Naive thymus-derived CD8-positive, alpha-beta T cell (primary cell): ENCODE measurements at regions not wholly inside any gene's neighbourhood (a gene's known extent, or its start where the extent isn't known, plus 50 kb on each side); places are given as distances from the start of the nearest gene placed in this dataset.

ENCODE experiments used
- ATAC-seq, 2 donors: fragments of 150-1000 bp; cut with Tn5 transposase in 1 of 2; sonication (Bioruptor Pico), chemical (Tn5 transposase) in 1 of 2; 1 replicate in 1 of 2; 2 replicates in 1 of 2; pipeline ENCODE4 v1.10.0; 2021; ENCODE audit warnings: mild to moderate bottlenecking in 2 of 2, moderate library complexity in 2 of 2
- POLR2A ChIA-PET: fragments of 350-600 bp; sonication (Branson Sonifier 250); formaldehyde crosslinking; loops from one replicate; lab custom pipeline; 2021; ENCODE audit warnings: antibody characterized with exemption; lab: Charles Lee
- DNase-seq, 10 donors: peaks; one replicate each; pipeline versions ENCODE4 v3.0.0 to v3.0.0-alpha.2; 2020 to 2022
- H3K27ac Mint-ChIP-seq, 10 donors: one replicate each; pipeline ENCODE4 v1.8.0; 2020 to 2022; ENCODE audit warnings: mild to moderate bottlenecking in 10 of 10, mixed read lengths in 10 of 10, moderate library complexity in 4 of 10, inconsistent platforms in 1 of 10
- H3K27me3 Mint-ChIP-seq, 5 donors: one replicate each; pipeline ENCODE4 v1.8.0; 2021 to 2022; ENCODE audit warnings: mixed read lengths in 5 of 5
- H3K36me3 Mint-ChIP-seq, 3 donors: one replicate each; pipeline ENCODE4 v1.8.0; 2020 to 2022; ENCODE audit warnings: mixed read lengths in 3 of 3, mild to moderate bottlenecking in 2 of 3, inconsistent platforms in 1 of 3
- H3K4me1 Mint-ChIP-seq, 4 donors: one replicate each; pipeline ENCODE4 v1.8.0; 2021 to 2022; ENCODE audit warnings: mixed read lengths in 4 of 4
- H3K4me3 Mint-ChIP-seq, 10 donors: one replicate each; pipeline ENCODE4 v1.8.0; 2020 to 2022; ENCODE audit warnings: mild to moderate bottlenecking in 10 of 10, mixed read lengths in 10 of 10, moderate library complexity in 6 of 10, inconsistent platforms in 1 of 10
- H3K9me3 Mint-ChIP-seq, 9 donors: one replicate each; pipeline ENCODE4 v1.8.0; 2020 to 2022; ENCODE audit warnings: mixed read lengths in 9 of 9, mild to moderate bottlenecking in 3 of 9, inconsistent platforms in 1 of 9, moderate library complexity in 1 of 9

- Mint-ChIP-seq H3K27ac (no peak overlapping the region), H3K27me3 (no peaks in the 10 kb centered on the region), H3K4me3 (no peak overlapping the region), H3K4me1 (no peaks in the 10 kb centered on the region), H3K36me3 (no peaks in the 10 kb centered on the region), H3K9me3 (peaks cover 0 to 9% (median 0%) of the 10 kb centered on the region in 9 donors)
- POLR2A ChIA-PET, result no interaction called here
- DNase-seq (no peak), ATAC-seq (no peak)
These were observed 180.3 kb upstream of the TENM3 start for GRCh38 chr4:182062936-182063335.

GRCh38 chr4:182063651-182064050 is 179.6 kb upstream of the TENM3 start:
- POLR2A ChIA-PET, result no interaction called here
- no peaks in the 10 kb centered on the region for H3K4me1 Mint-ChIP-seq
- DNase-seq (no peak), ATAC-seq (no peak)
- no peaks in the 10 kb centered on the region for H3K27me3 Mint-ChIP-seq
- no peaks in the 10 kb centered on the region for H3K36me3 Mint-ChIP-seq
- H3K9me3 Mint-ChIP-seq, result peaks cover 0 to 6% (median 0%) of the 10 kb centered on the region in 9 donors
- no peak overlapping the region for H3K27ac Mint-ChIP-seq
- H3K4me3 Mint-ChIP-seq, result no peak overlapping the region

- H3K4me3 Mint-ChIP-seq, result no peak overlapping the region
- no peak overlapping the region for H3K27ac Mint-ChIP-seq
- ATAC-seq (no peak), DNase-seq (no peak)
- no peaks in the 10 kb centered on the region for H3K36me3 Mint-ChIP-seq
- no peaks in the 10 kb centered on the region for H3K4me1 Mint-ChIP-seq
- peaks cover 0 to 6% (median 0%) of the 10 kb centered on the region in 9 donors for H3K9me3 Mint-ChIP-seq
- POLR2A ChIA-PET, result no interaction called here
- no peaks in the 10 kb centered on the region for H3K27me3 Mint-ChIP-seq
These were observed 177.9 kb upstream of the TENM3 start for GRCh38 chr4:182065255-182065654.

GRCh38 chr4:182066037-182066436 is 177.2 kb upstream of the TENM3 start:
- no peak overlapping the region for H3K27ac Mint-ChIP-seq
- H3K4me3 Mint-ChIP-seq, result no peak overlapping the region
- no peak for ATAC-seq
- no peaks in the 10 kb centered on the region for H3K4me1 Mint-ChIP-seq
- H3K9me3 Mint-ChIP-seq, result peaks cover 0 to 9% (median 2%) of the 10 kb centered on the region in 9 donors
- DNase-seq, result no peak
- no peaks in the 10 kb centered on the region for H3K36me3 Mint-ChIP-seq
- POLR2A ChIA-PET, result no interaction called here
- H3K27me3 Mint-ChIP-seq, result peaks cover 0 to 3% (median 0%) of the 10 kb centered on the region in 5 donors

- Mint-ChIP-seq H3K4me3 (no peak overlapping the region), H3K9me3 (peaks cover 0 to 19% (median 2%) of the 10 kb centered on the region in 9 donors), H3K27ac (no peak overlapping the region), H3K27me3 (peaks cover 0 to 3% (median 0%) of the 10 kb centered on the region in 5 donors), H3K36me3 (no peaks in the 10 kb centered on the region), H3K4me1 (no peaks in the 10 kb centered on the region)
- no peak for ATAC-seq
- DNase-seq, result no peak
- POLR2A ChIA-PET, result no interaction called here
These were observed 175.4 kb upstream of the TENM3 start for GRCh38 chr4:182067828-182068227.

- Mint-ChIP-seq H3K9me3 (peaks cover 0 to 15% (median 4%) of the 10 kb centered on the region in 9 donors), H3K36me3 (no peaks in the 10 kb centered on the region), H3K4me1 (no peaks in the 10 kb centered on the region), H3K27me3 (peaks cover 0 to 3% (median 0%) of the 10 kb centered on the region in 5 donors), H3K4me3 (no peak overlapping the region), H3K27ac (no peak overlapping the region)
- ATAC-seq (no peak), DNase-seq (no peak)
- POLR2A ChIA-PET, result no interaction called here
These were observed 174.3 kb upstream of the TENM3 start for GRCh38 chr4:182068920-182069319.

GRCh38 chr4:182073278-182073677 is 169.9 kb upstream of the TENM3 start:
- ATAC-seq (no peak), DNase-seq (no peak)
- Mint-ChIP-seq H3K4me1 (no peaks in the 10 kb centered on the region), H3K27me3 (peaks cover 0 to 7% (median 0%) of the 10 kb centered on the region in 5 donors), H3K9me3 (peaks cover 0 to 34% (median 6%) of the 10 kb centered on the region in 9 donors), H3K36me3 (peaks cover 0 to 6% (median 0%) of the 10 kb centered on the region in 3 donors), H3K4me3 (no peak overlapping the region), H3K27ac (no peak overlapping the region)
- POLR2A ChIA-PET, result no interaction called here

GRCh38 chr4:182074139-182074538 is 169.1 kb upstream of the TENM3 start:
- Mint-ChIP-seq H3K4me1 (no peaks in the 10 kb centered on the region), H3K36me3 (peaks cover 0 to 6% (median 0%) of the 10 kb centered on the region in 3 donors), H3K27ac (no peak overlapping the region), H3K4me3 (no peak overlapping the region), H3K9me3 (peaks cover 0 to 34% (median 8%) of the 10 kb centered on the region in 9 donors), H3K27me3 (peaks cover 0 to 13% (median 0%) of the 10 kb centered on the region in 5 donors)
- ATAC-seq (no peak), DNase-seq (no peak)
- POLR2A ChIA-PET, result no interaction called here

- Mint-ChIP-seq H3K9me3 (peaks cover 0 to 34% (median 8%) of the 10 kb centered on the region in 9 donors), H3K4me1 (no peaks in the 10 kb centered on the region), H3K36me3 (peaks cover 0 to 6% (median 0%) of the 10 kb centered on the region in 3 donors), H3K27ac (no peak overlapping the region), H3K27me3 (peaks cover 0 to 13% (median 0%) of the 10 kb centered on the region in 5 donors), H3K4me3 (no peak overlapping the region)
- POLR2A ChIA-PET, result no interaction called here
- ATAC-seq, result no peak
- DNase-seq, result no peak
These were observed 168.4 kb upstream of the TENM3 start for GRCh38 chr4:182074810-182075209.

- peaks cover 0 to 9% (median 0%) of the 10 kb centered on the region in 5 donors for H3K27me3 Mint-ChIP-seq
- POLR2A ChIA-PET, result no interaction called here
These were observed 160.3 kb upstream of the TENM3 start for GRCh38 chr4:182082910-182083309.

GRCh38 chr4:182083671-182084410 is 159.4 kb upstream of the TENM3 start:
- ATAC-seq (no peak), DNase-seq (no peak)
- Mint-ChIP-seq H3K9me3 (peaks cover 0 to 3% (median 0%) of the 10 kb centered on the region in 9 donors), H3K4me3 (no peak overlapping the region), H3K36me3 (no peaks in the 10 kb centered on the region), H3K4me1 (no peaks in the 10 kb centered on the region), H3K27ac (no peak overlapping the region), H3K27me3 (peaks cover 0 to 4% (median 0%) of the 10 kb centered on the region in 5 donors)
- POLR2A ChIA-PET, result no interaction called here

More at GRCh38 chr4:182082910-182083309, 160.3 kb upstream of the TENM3 start:
- DNase-seq, result no peak
- Mint-ChIP-seq H3K36me3 (no peaks in the 10 kb centered on the region), H3K27ac (no peak overlapping the region), H3K4me1 (no peaks in the 10 kb centered on the region), H3K9me3 (peaks cover 0 to 3% (median 0%) of the 10 kb centered on the region in 9 donors), H3K4me3 (no peak overlapping the region)
- no peak for ATAC-seq

GRCh38 chr4:182085051-182085480 is 158.1 kb upstream of the TENM3 start:
- H3K36me3 Mint-ChIP-seq, result no peaks in the 10 kb centered on the region
- ATAC-seq (no peak), DNase-seq (no peak)
- H3K4me1 Mint-ChIP-seq, result no peaks in the 10 kb centered on the region
- peaks cover 0 to 3% (median 0%) of the 10 kb centered on the region in 5 donors for H3K27me3 Mint-ChIP-seq
- H3K4me3 Mint-ChIP-seq, result no peak overlapping the region
- peaks cover 0 to 3% (median 0%) of the 10 kb centered on the region in 9 donors for H3K9me3 Mint-ChIP-seq
- POLR2A ChIA-PET, result no interaction called here
- no peak overlapping the region for H3K27ac Mint-ChIP-seq

- H3K36me3 Mint-ChIP-seq, result no peaks in the 10 kb centered on the region
- ATAC-seq (no peak), DNase-seq (no peak)
- H3K4me3 Mint-ChIP-seq, result no peak overlapping the region
- H3K27me3 Mint-ChIP-seq, result peaks cover 0 to 7% (median 3%) of the 10 kb centered on the region in 5 donors
- no peaks in the 10 kb centered on the region for H3K4me1 Mint-ChIP-seq
- peaks cover 0 to 11% (median 2%) of the 10 kb centered on the region in 9 donors for H3K9me3 Mint-ChIP-seq
- H3K27ac Mint-ChIP-seq, result no peak overlapping the region
- POLR2A ChIA-PET, result no interaction called here
These were observed 153.9 kb upstream of the TENM3 start for GRCh38 chr4:182089326-182089725.
